ENCODE measurements at regions not wholly inside any gene's neighbourhood (a gene's known extent, or its start where the extent isn't known, plus 50 kb on each side); places are given as distances from the start of the nearest gene placed in this dataset.
A peak's percentile ranks its signal among the peaks of the same experiment; 100 is the strongest.

GRCh38 chr15:38647683-38648082 lies 83.1 kb upstream of the RASGRP1 start:
- H3K36me3 ChIP-seq (replicated peaks; ENCODE audit: low read depth, low read length): no peaks in the 10 kb centered on the region
- H2AFZ ChIP-seq (ENCODE audit: low read depth, low read length): no peak overlapping the region
- H3K4me1 ChIP-seq (ENCODE audit: low read length): peaks cover 17% of the 10 kb centered on the region
- no peak overlapping the region for H3K4me2 ChIP-seq (ENCODE audit: low read length)
- TF ChIP-seq CTCF (IDR thresholded peaks at IDR 0.05; ENCODE audit: low read depth, low read length) (no peak), EZH2phosphoT487 (IDR thresholded peaks at IDR 0.05; ENCODE audit: low read depth) (no peak)
- no peak overlapping the region for H3K27ac ChIP-seq (ENCODE audit: low read length)
- H3K79me2 ChIP-seq (ENCODE audit: low read length): no peaks in the 10 kb centered on the region
- H3K4me3 ChIP-seq (ENCODE audit: low read length): no peak overlapping the region
- no peaks in the 10 kb centered on the region for H4K20me1 ChIP-seq (ENCODE audit: insufficient read depth, low read length)
- H3K9me3 ChIP-seq (ENCODE audit: insufficient read depth, low read length): peaks cover 2% of the 10 kb centered on the region; the same call in 1 of the 2 replicates
- no peaks in the 10 kb centered on the region for H3K27me3 ChIP-seq (ENCODE audit: low read depth, low read length)
- no peak overlapping the region for H3K9ac ChIP-seq (ENCODE audit: low read length)

GRCh38 chr15:38648121-38648843 lies 83.7 kb upstream of the RASGRP1 start:
- TF ChIP-seq EZH2phosphoT487 (IDR thresholded peaks at IDR 0.05; ENCODE audit: low read depth) (no peak), CTCF (IDR thresholded peaks at IDR 0.05; ENCODE audit: low read depth, low read length) (no peak)
- Histone ChIP-seq H3K27me3 (ENCODE audit: low read depth, low read length) (no peaks in the 10 kb centered on the region), H3K79me2 (ENCODE audit: low read length) (no peaks in the 10 kb centered on the region), H3K9ac (ENCODE audit: low read length) (no peak overlapping the region), H3K4me1 (ENCODE audit: low read length) (peaks cover 13% of the 10 kb centered on the region), H3K27ac (ENCODE audit: low read length) (no peak overlapping the region), H3K4me2 (ENCODE audit: low read length) (no peak overlapping the region), H3K9me3 (ENCODE audit: insufficient read depth, low read length) (peaks cover 2% of the 10 kb centered on the region; the same call in 1 of the 2 replicates), H3K4me3 (ENCODE audit: low read length) (no peak overlapping the region), H4K20me1 (ENCODE audit: insufficient read depth, low read length) (no peaks in the 10 kb centered on the region), H2AFZ (ENCODE audit: low read depth, low read length) (no peak overlapping the region), H3K36me3 (replicated peaks; ENCODE audit: low read depth, low read length) (no peaks in the 10 kb centered on the region)

- H3K27me3 ChIP-seq (ENCODE audit: low read depth, low read length): no peaks in the 10 kb centered on the region
- no peak overlapping the region for H3K9ac ChIP-seq (ENCODE audit: low read length)
- no peak overlapping the region for H2AFZ ChIP-seq (ENCODE audit: low read depth, low read length)
- no peak overlapping the region for H3K4me2 ChIP-seq (ENCODE audit: low read length)
- H3K36me3 ChIP-seq (replicated peaks; ENCODE audit: low read depth, low read length): no peaks in the 10 kb centered on the region
- no peak for TF ChIP-seq CTCF (IDR thresholded peaks at IDR 0.05; ENCODE audit: low read depth, low read length)
- no peak for TF ChIP-seq EZH2phosphoT487 (IDR thresholded peaks at IDR 0.05; ENCODE audit: low read depth)
- no peaks in the 10 kb centered on the region for H3K79me2 ChIP-seq (ENCODE audit: low read length)
- H3K27ac ChIP-seq (ENCODE audit: low read length): no peak overlapping the region
- H3K4me3 ChIP-seq (ENCODE audit: low read length): no peak overlapping the region
- no peaks in the 10 kb centered on the region; the same call in 1 of the 2 replicates for H3K9me3 ChIP-seq (ENCODE audit: insufficient read depth, low read length)
- H3K4me1 ChIP-seq (ENCODE audit: low read length): peaks cover 13% of the 10 kb centered on the region
- no peaks in the 10 kb centered on the region for H4K20me1 ChIP-seq (ENCODE audit: insufficient read depth, low read length)
Measured at GRCh38 chr15:38650384-38650783, 85.8 kb upstream of the RASGRP1 start.

GRCh38 chr15:38650936-38651327 lies 86.3 kb upstream of the RASGRP1 start:
- peak overlapping the region; percentile 6 for H3K4me2 ChIP-seq (ENCODE audit: low read length)
- no peaks in the 10 kb centered on the region for H4K20me1 ChIP-seq (ENCODE audit: insufficient read depth, low read length)

More at GRCh38 chr15:38650936-38651327, 86.3 kb upstream of the RASGRP1 start:
- Histone ChIP-seq H3K9me3 (ENCODE audit: insufficient read depth, low read length) (no peaks in the 10 kb centered on the region; the same call in 1 of the 2 replicates), H3K4me1 (ENCODE audit: low read length) (peaks cover 13% of the 10 kb centered on the region), H3K27me3 (ENCODE audit: low read depth, low read length) (no peaks in the 10 kb centered on the region), H3K9ac (ENCODE audit: low read length) (no peak overlapping the region), H2AFZ (ENCODE audit: low read depth, low read length) (0 out of 2 replicates have a peak overlapping the region, but pooled peaks have one; percentile 15), H3K27ac (ENCODE audit: low read length) (no peak overlapping the region), H3K4me3 (ENCODE audit: low read length) (no peak overlapping the region), H3K79me2 (ENCODE audit: low read length) (no peaks in the 10 kb centered on the region), H3K36me3 (replicated peaks; ENCODE audit: low read depth, low read length) (no peaks in the 10 kb centered on the region)
- TF ChIP-seq CTCF (IDR thresholded peaks at IDR 0.05; ENCODE audit: low read depth, low read length): no peak
- TF ChIP-seq EZH2phosphoT487 (IDR thresholded peaks at IDR 0.05; ENCODE audit: low read depth): no peak

Data from OCI-LY3 (cell line).